Ishikawa (cell line): ENCODE measurements at regions not wholly inside any gene's neighbourhood (a gene's known extent, or its start where the extent isn't known, plus 50 kb on each side); places are given as distances from the start of the nearest gene placed in this dataset.

ENCODE experiments used
- CEBPB ChIP-seq: IDR thresholded peaks from 2 replicates; pipeline ENCODE4 v1.6.1; 2012
- CREB1 ChIP-seq: IDR thresholded peaks from 2 replicates; pipeline ENCODE4 v1.6.1; 2012; ENCODE audit warnings: low read depth
- EGR1 ChIP-seq: IDR thresholded peaks from 2 replicates; pipeline ENCODE4 v1.6.1; 2012
- EP300 ChIP-seq: IDR thresholded peaks from 2 replicates; pipeline ENCODE4 v1.6.1; 2012; ENCODE audit warnings: borderline replicate concordance
- FOXM1 ChIP-seq: IDR thresholded peaks from 2 replicates; pipeline ENCODE4 v1.6.1; 2012; ENCODE audit warnings: low read depth, borderline replicate concordance
- MAX ChIP-seq: IDR thresholded peaks from 2 replicates; pipeline ENCODE4 v1.6.1; 2012
- NFIC ChIP-seq: IDR thresholded peaks from 2 replicates; pipeline ENCODE4 v1.6.1; 2012
- RAD21 ChIP-seq: IDR thresholded peaks from 2 replicates; pipeline ENCODE4 v1.6.1; 2012; ENCODE audit warnings: low read depth
- TAF1 ChIP-seq: IDR thresholded peaks from 2 replicates; pipeline ENCODE4 v1.6.1; 2012; ENCODE audit warnings: low read depth, mild to moderate bottlenecking
- TEAD4 ChIP-seq: IDR thresholded peaks from 2 replicates; pipeline ENCODE4 v1.6.1; 2012
- YY1 ChIP-seq: IDR thresholded peaks from 2 replicates; pipeline ENCODE4 v1.6.1; 2012; ENCODE audit warnings: low read depth
- ZBTB7A ChIP-seq: IDR thresholded peaks from 2 replicates; pipeline ENCODE4 v1.6.1; 2012; ENCODE audit warnings: low read depth
- TF ChIP-seq, protein P1 (sequence below): IDR thresholded peaks from 2 replicates; pipeline ENCODE4 v1.6.1; 2012; ENCODE audit warnings: low read depth, mild to moderate bottlenecking
- TF ChIP-seq, protein P2 (sequence below): IDR thresholded peaks from 2 replicates; pipeline ENCODE4 v1.6.1; 2012

- TF ChIP-seq CREB1 = no peak
- TF ChIP-seq TAF1 = no peak
- TF ChIP-seq, protein P1, sequence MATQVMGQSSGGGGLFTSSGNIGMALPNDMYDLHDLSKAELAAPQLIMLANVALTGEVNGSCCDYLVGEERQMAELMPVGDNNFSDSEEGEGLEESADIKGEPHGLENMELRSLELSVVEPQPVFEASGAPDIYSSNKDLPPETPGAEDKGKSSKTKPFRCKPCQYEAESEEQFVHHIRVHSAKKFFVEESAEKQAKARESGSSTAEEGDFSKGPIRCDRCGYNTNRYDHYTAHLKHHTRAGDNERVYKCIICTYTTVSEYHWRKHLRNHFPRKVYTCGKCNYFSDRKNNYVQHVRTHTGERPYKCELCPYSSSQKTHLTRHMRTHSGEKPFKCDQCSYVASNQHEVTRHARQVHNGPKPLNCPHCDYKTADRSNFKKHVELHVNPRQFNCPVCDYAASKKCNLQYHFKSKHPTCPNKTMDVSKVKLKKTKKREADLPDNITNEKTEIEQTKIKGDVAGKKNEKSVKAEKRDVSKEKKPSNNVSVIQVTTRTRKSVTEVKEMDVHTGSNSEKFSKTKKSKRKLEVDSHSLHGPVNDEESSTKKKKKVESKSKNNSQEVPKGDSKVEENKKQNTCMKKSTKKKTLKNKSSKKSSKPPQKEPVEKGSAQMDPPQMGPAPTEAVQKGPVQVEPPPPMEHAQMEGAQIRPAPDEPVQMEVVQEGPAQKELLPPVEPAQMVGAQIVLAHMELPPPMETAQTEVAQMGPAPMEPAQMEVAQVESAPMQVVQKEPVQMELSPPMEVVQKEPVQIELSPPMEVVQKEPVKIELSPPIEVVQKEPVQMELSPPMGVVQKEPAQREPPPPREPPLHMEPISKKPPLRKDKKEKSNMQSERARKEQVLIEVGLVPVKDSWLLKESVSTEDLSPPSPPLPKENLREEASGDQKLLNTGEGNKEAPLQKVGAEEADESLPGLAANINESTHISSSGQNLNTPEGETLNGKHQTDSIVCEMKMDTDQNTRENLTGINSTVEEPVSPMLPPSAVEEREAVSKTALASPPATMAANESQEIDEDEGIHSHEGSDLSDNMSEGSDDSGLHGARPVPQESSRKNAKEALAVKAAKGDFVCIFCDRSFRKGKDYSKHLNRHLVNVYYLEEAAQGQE = no peak
- no peak for TF ChIP-seq CEBPB
- no peak for TF ChIP-seq RAD21
- no peak for TF ChIP-seq ZBTB7A
- TF ChIP-seq MAX = no peak
- TF ChIP-seq, protein P2, sequence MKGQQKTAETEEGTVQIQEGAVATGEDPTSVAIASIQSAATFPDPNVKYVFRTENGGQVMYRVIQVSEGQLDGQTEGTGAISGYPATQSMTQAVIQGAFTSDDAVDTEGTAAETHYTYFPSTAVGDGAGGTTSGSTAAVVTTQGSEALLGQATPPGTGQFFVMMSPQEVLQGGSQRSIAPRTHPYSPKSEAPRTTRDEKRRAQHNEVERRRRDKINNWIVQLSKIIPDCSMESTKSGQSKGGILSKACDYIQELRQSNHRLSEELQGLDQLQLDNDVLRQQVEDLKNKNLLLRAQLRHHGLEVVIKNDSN = no peak
- no peak for TF ChIP-seq YY1
- no peak for TF ChIP-seq NFIC
- TF ChIP-seq EGR1 = no peak
- no peak for TF ChIP-seq FOXM1
- no peak for TF ChIP-seq TEAD4
- no peak for TF ChIP-seq EP300
Observed at GRCh38 chr7:46607176-46607575, 686.1 kb upstream of the IGFBP3 start.
